HG02885 (cell line): ENCODE measurements at regions not wholly inside any gene's neighbourhood (a gene's known extent, or its start where the extent isn't known, plus 50 kb on each side); places are given as distances from the start of the nearest gene placed in this dataset.
"Not testable (repeated sequence)": the region's sequence is repeated elsewhere in the genome, so short reads cannot be mapped to it uniquely, and the experiment has no call there.

Experiments used
- ATAC-seq: cut with Tn5 transposase; IDR thresholded peaks from one replicate; pipeline ENCODE4 v1.9.1; 2021; ENCODE audit warnings: mild to moderate bottlenecking; ENCODE audit not compliant: unreplicated experiment, poor library complexity

DNA sequence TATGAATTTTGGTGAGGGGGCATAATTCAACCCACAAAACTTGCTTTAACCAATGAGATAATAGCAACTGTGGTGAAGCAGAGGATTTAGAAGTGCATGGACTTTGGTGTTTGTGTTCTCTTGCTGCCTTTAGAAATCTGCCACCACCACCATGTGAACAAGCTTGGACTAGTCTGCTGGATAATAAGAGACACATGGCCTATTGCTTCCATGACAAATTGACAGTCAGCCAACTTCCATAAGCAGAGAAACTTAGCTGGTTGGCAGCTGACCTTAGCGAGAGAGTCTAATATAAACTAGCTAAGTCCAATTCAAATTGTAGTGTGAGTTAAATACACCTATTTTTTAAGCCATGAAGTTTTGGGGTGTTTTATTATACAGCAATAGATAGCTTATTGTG is 482.1 kb upstream of the ANO5 start:
- ATAC-seq = no peak

DNA sequence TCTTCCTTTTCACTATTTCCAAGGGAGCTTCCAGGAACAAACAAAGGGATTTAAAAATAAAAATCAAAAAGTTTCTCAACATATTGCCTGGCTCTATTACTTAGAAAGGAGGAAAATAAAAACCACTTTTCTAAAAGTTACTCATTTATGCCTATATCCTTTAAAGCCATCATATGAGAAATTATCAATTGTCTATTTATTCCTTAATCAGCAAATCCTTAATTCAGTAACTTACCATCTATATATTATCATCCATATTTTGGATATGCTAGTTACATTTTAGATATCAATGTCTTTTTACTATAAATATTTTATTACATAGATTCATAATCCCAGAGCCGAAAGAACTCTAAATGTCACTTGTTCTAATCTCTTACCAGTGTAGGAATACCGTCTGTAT is 481.5 kb upstream of the ANO5 start:
- ATAC-seq = no peak

DNA sequence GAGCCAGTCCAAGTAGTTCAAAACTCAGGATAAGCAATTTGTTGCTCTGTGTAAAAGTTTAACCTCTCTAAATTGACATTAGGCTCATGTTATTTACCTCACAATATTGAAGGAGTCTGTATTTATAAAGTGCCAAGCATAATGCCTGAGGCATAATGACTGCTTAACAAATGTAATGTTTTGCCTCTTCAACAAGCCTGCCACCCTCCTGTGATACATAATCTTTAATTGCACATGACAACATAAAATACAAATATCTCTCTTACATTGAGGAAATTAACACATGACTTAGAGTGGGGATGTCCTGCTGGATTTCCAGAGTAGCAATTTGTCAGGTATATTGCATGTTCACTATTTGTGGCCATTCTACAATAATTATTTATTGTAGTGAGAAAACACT is 469.2 kb upstream of the ANO5 start:
- no peak for ATAC-seq

DNA sequence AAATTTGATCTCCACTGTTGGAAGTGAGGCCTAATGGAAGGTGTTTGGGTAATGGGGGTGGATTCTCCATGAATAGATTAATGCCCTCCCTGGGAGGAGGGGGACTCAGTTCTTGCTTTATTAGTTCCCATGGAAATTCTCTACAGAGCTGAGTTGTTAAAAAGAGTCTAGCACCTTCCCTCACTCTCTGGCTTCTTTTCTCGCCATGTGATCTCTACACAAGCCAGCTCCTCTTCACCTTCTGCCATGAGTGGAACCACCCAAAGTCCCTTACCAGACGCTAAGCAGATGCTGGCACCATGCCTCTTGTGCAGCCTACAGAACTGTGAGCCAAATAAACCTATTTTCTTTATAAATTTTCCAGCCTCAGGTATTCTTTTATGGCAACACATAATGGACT is 465.8 kb upstream of the ANO5 start:
- ATAC-seq = no peak

DNA sequence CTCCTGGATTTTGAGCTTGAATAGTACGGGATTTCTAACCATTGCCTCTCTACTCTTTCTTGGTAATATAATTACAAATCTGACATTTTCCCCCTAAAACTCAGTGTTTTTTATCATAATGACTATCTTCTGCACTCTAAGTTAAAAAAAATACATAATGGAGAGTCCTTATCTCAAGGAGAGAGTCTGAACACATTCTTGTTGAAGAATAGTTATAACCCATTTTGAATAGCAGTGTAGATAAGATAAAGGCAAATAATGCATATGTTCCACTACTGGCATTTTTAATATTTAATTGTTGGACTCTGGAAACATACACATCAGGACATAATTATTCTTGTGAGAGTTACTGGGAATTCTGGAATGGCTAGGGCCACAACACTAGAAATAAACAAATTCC is 456.5 kb upstream of the ANO5 start:
- ATAC-seq = no peak

DNA sequence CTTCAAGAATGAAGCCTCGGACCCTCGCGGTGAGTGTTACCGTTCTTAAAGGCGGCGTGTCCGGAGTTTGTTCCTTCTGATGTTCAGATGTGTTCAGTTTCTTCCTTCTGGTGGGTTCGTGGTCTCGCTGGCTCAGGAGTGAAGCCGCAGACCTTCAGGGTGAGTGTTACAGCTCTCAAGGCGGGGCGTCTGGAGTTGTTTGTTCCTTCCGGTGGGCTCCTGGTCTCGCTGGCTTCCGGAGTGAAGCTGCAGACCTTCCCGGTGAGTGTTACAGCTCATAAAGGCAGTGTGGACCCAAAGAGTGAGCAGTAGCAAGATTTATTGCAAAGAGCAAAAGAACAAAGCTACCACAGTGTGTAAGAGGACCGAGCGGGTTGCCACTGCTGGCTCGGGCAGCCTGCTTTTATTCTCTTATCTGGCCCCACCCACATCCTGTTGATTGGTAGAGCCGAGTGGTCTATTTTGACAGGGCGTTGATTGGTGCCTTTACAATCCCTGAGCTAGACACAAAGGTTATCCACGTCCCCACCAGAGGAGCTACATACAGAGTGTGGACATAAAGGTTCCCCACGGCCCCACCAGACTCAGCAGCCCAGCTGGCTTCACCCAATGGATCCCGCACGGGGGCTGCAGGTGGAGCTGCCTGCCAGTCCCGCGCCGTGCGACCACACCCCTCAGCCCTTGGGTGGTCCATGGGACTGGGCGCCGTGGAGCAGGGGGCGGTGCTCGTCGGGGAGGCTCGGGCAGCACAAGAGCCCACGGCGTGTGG is 440.2 kb upstream of the ANO5 start:
- ATAC-seq = not testable (repeated sequence)

DNA sequence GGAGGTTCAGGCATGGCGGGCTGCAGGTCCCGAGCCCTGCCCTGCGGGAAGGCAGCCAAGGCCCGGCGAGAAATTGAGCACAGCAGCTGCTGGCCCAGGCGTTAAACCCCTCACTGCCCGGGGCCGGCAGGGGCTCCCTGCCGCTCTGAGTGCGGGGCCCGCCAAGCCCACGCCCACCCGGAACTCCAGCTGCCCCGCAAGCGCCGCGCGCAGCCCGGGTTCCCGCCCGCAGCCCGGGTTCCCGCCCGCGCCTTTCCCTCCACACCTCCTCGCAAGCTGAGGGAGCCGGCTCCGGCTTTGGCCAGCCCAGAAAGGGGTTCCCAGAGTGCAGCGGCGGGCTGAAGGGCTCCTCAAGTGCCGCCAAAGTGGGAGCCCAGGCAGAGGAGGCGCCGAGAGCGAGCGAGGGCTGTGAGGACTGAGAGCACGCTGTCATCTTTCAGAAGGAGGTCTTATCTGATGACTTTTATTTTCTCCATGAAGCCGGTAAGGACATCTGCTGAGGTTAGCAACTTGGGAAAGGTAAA is 439.6 kb upstream of the ANO5 start:
- ATAC-seq = not testable (repeated sequence)

DNA sequence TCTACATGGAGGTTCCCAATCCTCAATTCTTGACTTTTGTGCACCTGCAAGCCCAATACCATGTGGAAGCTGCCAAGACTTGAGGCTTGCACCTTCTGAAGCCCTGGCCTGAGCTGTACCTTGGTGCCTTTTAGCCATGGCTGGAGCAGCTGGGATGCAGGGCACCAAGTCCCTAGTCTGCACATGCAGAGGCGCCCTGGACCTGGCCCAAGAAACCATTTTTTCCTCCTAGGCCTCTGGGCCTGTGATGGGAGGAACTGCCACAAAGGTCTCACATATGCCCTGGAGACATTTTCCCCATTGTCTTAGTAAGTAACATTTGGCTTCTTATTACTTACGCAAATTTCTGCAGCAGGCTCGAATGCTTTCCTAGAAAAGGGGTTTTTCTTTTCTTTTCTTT is 431.9 kb upstream of the ANO5 start:
- ATAC-seq = no peak

DNA sequence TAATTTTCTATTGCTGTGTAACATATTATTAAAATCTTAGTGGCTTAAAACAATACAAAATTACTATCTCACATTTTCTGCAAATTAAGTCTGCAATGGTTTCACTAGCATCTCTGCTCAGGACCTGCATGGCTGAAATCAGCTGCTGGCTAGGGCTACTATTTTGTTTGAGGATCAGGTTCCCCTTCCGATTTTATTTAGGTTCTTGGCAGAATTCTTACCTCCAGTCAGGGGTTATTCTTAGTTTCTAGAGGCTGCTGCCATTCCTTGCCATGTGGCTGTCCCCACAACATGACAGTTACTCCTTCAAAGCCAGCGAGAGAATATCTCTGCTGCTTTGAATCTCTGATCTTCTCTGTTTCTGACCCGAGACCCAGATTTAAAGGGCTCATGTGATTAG is 424.5 kb upstream of the ANO5 start:
- ATAC-seq = no peak

DNA sequence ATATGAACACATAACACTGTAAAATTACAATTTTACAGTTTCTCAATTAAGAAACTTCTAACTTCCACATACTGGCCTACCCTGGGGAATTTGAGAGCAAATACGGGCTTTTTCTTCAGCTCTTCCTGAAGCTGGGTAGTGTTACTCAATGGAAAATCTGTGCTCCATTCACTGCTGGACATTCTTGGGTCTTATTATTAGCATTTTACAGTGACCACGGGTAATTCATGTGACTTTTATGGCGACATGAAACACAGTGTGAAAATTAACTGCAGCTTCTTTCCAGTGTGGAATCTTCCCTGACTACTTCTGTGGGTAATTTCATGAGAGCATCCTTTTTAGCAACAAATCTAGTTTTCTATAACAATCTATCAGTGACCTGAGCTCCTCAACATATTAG is 423.7 kb upstream of the ANO5 start:
- ATAC-seq = no peak

DNA sequence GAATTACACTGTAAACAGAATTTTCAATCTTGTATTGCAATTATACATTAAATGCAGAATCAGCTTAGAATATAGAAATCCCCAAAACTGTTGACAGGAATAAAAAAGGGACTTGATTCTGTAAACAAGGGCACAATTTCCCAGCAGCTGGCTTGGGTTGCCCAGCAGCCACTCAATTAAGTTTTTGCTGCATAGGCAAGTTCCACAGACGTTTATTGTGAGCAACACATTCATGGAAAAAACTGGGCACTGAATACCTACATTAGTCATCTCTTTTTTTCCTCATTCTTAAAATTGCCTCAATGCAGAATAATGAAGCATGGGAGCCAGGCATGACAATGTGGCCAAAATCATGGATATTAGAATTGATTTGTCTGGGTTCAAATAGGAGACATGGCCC is 421.8 kb upstream of the ANO5 start:
- ATAC-seq = no peak

DNA sequence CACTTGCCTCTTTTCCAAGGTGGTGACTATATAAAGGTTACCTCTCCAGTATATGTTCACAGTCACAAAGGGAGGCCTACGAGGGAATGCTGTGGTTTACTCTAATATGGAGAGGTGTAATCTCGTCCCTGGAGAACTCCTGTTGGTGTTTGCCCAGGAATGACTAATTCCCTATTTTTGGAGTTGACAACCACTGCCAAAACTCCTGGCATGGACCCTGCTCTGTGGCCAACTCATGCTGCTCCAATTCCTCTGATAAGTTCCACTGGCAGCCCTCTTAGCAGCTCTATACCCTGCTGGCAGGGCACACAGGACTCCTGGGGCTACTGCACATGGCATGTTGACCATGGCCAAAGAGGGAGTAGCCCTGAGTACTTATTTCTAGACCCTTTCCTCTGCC is 418.7 kb upstream of the ANO5 start:
- ATAC-seq = no peak

DNA sequence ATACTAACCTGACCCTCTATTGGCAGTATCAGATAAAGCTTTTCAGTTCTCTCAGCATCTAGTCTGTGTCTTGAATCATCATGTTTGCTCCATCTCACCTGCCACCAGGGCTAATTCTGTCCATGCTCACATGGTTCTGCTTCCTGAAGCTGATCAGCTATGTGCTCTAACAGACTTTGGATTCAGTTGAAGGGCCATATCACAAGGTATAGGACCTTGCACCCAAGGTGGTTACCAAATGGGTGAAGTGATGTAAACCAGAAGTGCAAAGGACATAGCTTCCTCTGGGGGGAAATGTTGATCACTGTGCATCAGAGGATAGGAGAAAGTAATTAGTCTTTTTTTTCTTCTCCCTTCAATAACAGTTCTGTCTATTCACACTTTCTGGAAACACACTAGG is 417.0 kb upstream of the ANO5 start:
- no peak for ATAC-seq

DNA sequence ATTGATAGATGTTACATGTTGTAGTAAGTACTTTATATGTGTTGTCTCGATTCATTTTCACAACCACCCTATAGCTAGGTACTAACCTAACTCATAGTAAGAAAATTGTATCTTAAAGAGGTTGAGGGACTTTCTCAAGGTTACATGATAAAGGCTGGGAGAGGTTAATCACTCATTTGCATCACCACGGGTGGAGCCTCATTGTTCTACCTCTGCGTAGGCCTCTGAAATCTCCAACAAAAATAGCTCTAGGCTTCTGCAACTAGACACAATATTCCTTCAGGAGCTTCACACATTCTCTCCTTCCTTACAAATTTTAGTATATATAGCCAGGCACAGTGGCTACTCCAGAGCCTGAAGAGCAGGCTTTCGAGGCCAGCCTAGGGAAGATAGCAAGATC is 408.9 kb upstream of the ANO5 start:
- no peak for ATAC-seq

DNA sequence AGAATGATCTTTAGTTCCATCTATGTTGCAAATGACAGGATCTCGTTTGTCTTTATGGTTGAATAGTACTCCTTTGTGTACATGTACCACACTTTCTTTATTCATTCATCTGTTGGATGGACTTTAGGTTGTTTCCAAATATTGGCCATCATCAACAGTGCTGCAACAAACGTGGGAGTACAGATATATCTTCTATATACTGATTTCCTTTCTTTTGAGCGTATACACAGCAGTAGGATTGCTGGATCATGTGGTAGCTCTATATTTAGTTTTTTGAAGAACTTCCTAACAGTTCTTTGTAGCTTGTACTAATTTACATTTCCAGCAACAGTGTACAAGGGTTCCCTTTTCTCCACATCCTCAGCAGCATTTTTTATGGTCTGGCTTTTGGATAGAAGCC is 407.5 kb upstream of the ANO5 start:
- ATAC-seq = no peak

DNA sequence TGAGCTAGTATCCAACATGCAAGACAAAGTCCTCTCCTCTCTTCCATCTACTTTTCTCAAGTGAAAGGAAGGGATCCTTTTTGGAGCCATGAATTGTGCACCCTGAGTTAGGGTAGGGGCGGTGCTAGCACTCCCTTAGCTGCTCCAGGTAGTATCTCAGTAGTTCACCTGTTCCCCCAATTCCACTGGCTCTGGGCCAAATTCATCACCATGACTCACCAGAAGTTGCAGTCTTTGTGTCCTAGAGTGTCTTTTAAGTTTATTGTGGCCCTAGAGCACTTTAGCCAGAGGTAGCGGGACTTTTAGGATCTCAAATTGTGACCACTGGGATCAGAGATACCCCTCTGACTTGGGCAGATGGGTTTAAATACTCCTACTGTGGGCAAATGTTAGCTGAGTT is 398.6 kb upstream of the ANO5 start:
- ATAC-seq = no peak

DNA sequence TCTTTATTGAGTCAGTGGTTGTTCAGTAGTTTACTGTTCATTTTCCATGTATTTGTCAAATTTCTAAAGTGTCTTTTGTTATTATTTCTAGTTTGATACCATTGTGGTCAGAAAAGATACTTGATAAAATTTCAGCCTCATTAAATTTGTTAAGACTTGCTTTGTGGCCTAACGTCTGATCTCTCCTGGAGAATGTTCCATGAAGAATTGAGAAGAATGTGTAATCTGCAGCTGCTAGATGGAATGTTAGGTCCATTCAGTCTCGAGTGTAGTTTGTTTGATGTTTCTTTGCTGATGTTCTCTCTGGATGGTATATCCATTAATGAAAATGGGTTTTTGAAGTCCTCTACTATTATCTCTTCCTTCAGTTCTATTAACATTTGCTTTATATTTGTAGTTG is 394.7 kb upstream of the ANO5 start:
- ATAC-seq = no peak

DNA sequence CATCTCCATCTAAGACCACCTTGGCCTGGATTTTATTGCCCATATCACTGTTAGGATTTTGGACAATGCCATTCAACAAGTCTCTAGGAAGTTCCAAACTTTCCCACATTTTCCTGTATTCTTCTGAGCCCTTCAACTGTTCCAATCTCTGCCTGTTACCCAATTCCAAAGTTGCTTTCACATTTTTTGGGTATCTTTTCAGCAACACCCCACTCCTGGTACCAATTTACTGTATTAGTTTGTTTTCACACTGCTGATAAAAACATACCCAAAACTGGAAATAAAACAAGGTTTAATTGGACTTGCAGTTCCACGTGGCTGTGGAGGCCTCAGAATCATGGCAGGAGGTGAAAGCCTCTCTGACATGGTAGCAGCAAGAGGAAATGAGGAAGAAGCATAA is 388.4 kb upstream of the ANO5 start:
- not testable (repeated sequence) for ATAC-seq

DNA sequence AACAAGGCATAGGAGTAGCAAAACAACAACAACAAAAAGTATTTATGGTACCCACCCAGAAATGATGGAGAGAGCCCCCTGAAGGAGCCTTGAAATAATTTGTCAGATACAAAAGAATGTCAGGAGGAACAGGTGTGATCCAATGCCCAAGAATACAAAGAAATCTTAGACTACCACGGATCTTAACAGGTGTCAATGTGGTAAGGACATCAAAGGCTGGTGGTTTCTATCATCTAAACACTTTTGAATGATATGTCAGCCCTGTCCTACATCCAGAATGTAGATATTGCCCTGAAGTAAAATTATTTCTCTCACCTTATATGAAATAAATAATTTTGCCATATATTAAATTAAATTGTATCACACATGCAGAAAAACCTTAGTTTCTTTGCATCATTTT is 386.4 kb upstream of the ANO5 start:
- no peak for ATAC-seq

DNA sequence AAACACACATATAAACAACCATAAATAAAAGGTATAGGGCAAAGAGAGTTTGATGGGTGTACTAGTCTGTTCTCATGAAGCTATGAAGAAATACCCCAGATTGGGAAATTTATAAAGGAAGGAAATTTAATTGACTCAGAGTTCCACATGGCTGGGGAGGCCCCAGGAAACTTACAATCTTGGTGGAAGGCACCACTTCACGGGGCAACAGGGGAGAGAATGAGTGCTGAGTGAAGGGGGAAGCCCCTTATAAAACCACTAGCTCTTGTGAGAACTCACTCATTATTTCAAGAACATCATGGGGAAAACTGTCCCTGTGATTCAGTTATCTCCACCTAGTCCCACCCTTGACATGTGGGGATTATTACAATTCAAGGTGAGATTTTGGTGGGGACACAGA is 385.9 kb upstream of the ANO5 start:
- no peak for ATAC-seq

DNA sequence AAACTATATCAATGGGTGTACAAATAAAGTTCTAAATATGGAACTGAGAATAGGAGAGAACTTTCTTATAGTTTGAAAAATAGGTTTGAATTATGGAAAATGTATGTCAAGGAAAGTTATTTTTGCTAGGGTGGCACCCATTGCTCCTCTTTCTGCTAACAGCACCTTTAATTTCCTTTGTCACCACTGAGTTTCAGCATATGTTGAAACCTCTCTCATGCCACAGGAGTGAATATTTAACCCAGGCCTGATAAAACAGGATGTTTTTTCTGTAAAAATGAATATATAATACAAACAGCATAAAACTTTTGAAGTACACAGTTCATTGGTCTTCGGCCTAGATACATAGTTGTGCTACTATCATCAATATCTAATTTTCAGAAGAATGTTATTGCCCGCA is 385.5 kb upstream of the ANO5 start:
- no peak for ATAC-seq

DNA sequence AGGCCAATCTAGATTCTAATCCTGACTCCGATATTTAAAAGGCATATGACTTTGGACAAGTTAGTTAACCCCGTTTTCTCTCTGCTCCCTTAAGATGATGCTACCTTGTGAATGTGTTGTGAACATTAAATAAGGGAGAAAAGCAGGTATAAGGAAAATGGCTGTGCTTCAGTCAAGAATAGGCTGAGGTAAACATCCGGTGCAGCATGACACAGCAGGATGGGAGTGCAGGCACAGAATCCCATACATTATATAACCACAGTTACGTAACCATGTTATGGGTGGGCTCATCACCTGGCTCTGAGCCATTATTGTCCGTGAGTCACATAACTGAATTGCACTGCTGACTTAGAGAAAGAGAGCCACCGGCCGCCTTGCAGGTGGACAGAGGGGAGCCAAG is 382.2 kb upstream of the ANO5 start:
- no peak for ATAC-seq

DNA sequence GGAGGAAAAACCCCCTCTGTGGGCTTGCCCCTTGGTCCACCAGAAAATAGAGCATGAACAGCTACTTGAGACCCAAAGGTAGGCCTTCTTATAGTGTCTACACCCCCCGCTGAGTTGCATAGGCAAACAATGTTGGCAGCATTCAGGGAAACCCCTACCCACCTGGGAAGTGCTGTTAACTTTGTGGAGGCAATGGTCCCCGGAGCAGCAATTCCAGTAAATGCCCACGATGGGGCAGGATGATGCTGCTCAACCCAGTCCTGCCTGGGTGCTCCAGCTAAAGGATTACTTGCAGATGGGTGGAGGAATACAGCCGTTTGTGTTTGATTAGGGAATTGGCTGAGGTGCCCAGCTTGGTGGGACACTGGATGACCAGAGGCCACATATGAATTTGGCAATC is 381.3 kb upstream of the ANO5 start:
- ATAC-seq = no peak
